Sigmoid colon (tissue), 6 donors: ENCODE measurements at regions not wholly inside any gene's neighbourhood (a gene's known extent, or its start where the extent isn't known, plus 50 kb on each side); places are given as distances from the start of the nearest gene placed in this dataset.

Experiments used
- DNase-seq: peaks from one replicate; pipeline ENCODE4 v3.0.0-alpha.2; 2019
- H3K27ac ChIP-seq, 4 donors: fragments of 200-600 bp; sonication (generic); one replicate each; pipeline ENCODE4 v1.5.1; 2016 to 2019; ENCODE audit warnings: mild to moderate bottlenecking in 1 of 4
- H3K27me3 ChIP-seq, 3 donors: fragments of 200-600 bp; sonication (generic); one replicate each; pipeline ENCODE4 v1.5.1; 2019; ENCODE audit warnings: mild to moderate bottlenecking in 1 of 3
- H3K36me3 ChIP-seq, 4 donors: fragments of 200-600 bp; sonication (generic); one replicate each; pipeline ENCODE4 v1.5.1; 2016 to 2019
- H3K4me1 ChIP-seq, 4 donors: fragments of 200-600 bp; sonication (generic); one replicate each; pipeline ENCODE4 v1.5.1; 2017 to 2019
- H3K4me3 ChIP-seq, 4 donors: fragments of 200-600 bp; sonication (generic); one replicate each; pipeline ENCODE4 v1.5.1; 2017 to 2019; ENCODE audit warnings: mild to moderate bottlenecking in 2 of 4, moderate library complexity in 1 of 4
- H3K9me3 ChIP-seq, 4 donors: fragments of 200-600 bp in 3 of 4; sonication (generic) in 3 of 4; one replicate each; pipeline versions ENCODE4 v1.5.1 to v1.6.1; 2013 to 2019
- CTCF ChIP-seq, 4 experiments: fragments of 450-650 bp in 3 of 4; fragments of 200-600 bp in 1 of 4; IDR thresholded peaks; one replicate each; pipeline ENCODE4 v1.5.1; 2016 to 2019; ENCODE audit warnings: antibody characterized with exemption in 4 of 4, mild to moderate bottlenecking in 3 of 4, moderate library complexity in 2 of 4
- EP300 ChIP-seq, 4 donors: sonication (generic); formaldehyde crosslinking; IDR thresholded peaks; one replicate each; pipeline ENCODE4 v1.6.1; 2017; ENCODE audit warnings: antibody characterized with exemption in 4 of 4
- POLR2A ChIP-seq, 2 donors: fragments of 450-650 bp; IDR thresholded peaks; one replicate each; pipeline ENCODE4 v1.6.1; 2016; ENCODE audit warnings: antibody characterized with exemption in 2 of 2, mild to moderate bottlenecking in 2 of 2, moderate library complexity in 2 of 2
- POLR2AphosphoS5 ChIP-seq, 4 donors: sonication (generic); formaldehyde crosslinking; IDR thresholded peaks; one replicate each; pipeline ENCODE4 v1.6.1; 2017; ENCODE audit warnings: antibody characterized with exemption in 4 of 4
- WGBS, 2 donors: extraction: QIAGEN DNeasy Blood & Tissue Kit; methylation state at CpG; one replicate each; pipeline ENCODE4 v1.1.7; 2013; 5-methylcytosine and 5-hydroxymethylcytosine counted together
- intact Hi-C: fragments of 100-400 bp; cut with DNase I; formaldehyde crosslinking; loops from one replicate; pipeline ENCODE4 v1.15.1; 2023
- donor health status: healthy with polysubstance abuse.
- donor health status: healthy.

GRCh38 chr16:52624891-52625290 lies 77.9 kb upstream of the TOX3 start:
- DNase-seq, result no peak
- H3K27ac ChIP-seq, result no peak overlapping the region
- no peak for TF ChIP-seq POLR2A (IDR thresholded peaks at IDR 0.05)
- no peak for TF ChIP-seq CTCF (IDR thresholded peaks at IDR 0.05)
- no peak for TF ChIP-seq POLR2AphosphoS5 (IDR thresholded peaks at IDR 0.05)
- no peak for TF ChIP-seq EP300 (IDR thresholded peaks at IDR 0.05)
- no peaks in the 10 kb centered on the region for H3K27me3 ChIP-seq
- intact Hi-C loops, result no loop called here
- no peak overlapping the region for H3K4me3 ChIP-seq
- no peaks in the 10 kb centered on the region for H3K9me3 ChIP-seq
- no peaks in the 10 kb centered on the region for H3K36me3 ChIP-seq
- 88 to 90% methylated on average over 2 of the region's 2 CpGs for WGBS, 2 donors
- H3K4me1 ChIP-seq, result peaks cover 0 to 12% (median 0%) of the 10 kb centered on the region in 4 donors

- WGBS, 2 donors, result 90 to 96% methylated on average over 5 of the region's 5 CpGs
Observed at GRCh38 chr16:52621651-52622050, 74.7 kb upstream of the TOX3 start.

GRCh38 chr16:52618753-52619497 lies 72.0 kb upstream of the TOX3 start:
- intact Hi-C loops, result no loop called here
- no peak for DNase-seq
- H3K27ac ChIP-seq, result no peak overlapping the region
- H3K36me3 ChIP-seq, result no peaks in the 10 kb centered on the region
- TF ChIP-seq CTCF (IDR thresholded peaks at IDR 0.05), result no peak
- no peak for TF ChIP-seq EP300 (IDR thresholded peaks at IDR 0.05)
- TF ChIP-seq POLR2A (IDR thresholded peaks at IDR 0.05), result no peak
- TF ChIP-seq POLR2AphosphoS5 (IDR thresholded peaks at IDR 0.05), result no peak
- H3K9me3 ChIP-seq, result no peaks in the 10 kb centered on the region
- 77% methylated on average over 3 of the region's 3 CpGs for WGBS, 2 donors
- no peaks in the 10 kb centered on the region for H3K27me3 ChIP-seq
- H3K4me3 ChIP-seq, result no peak overlapping the region
- no peaks in the 10 kb centered on the region for H3K4me1 ChIP-seq

More at GRCh38 chr16:52621651-52622050, 74.7 kb upstream of the TOX3 start:
- Histone ChIP-seq H3K4me3 (no peak overlapping the region), H3K27me3 (no peaks in the 10 kb centered on the region), H3K27ac (no peak overlapping the region), H3K9me3 (no peaks in the 10 kb centered on the region), H3K4me1 (no peaks in the 10 kb centered on the region), H3K36me3 (no peaks in the 10 kb centered on the region)
- TF ChIP-seq EP300 (IDR thresholded peaks at IDR 0.05) (no peak), POLR2AphosphoS5 (IDR thresholded peaks at IDR 0.05) (no peak), CTCF (IDR thresholded peaks at IDR 0.05) (no peak), POLR2A (IDR thresholded peaks at IDR 0.05) (no peak)
- intact Hi-C loops, result no loop called here
- DNase-seq, result no peak

GRCh38 chr16:52617591-52617990 lies 70.6 kb upstream of the TOX3 start:
- intact Hi-C loops, result no loop called here
- Histone ChIP-seq H3K9me3 (no peaks in the 10 kb centered on the region), H3K36me3 (no peaks in the 10 kb centered on the region), H3K27me3 (no peaks in the 10 kb centered on the region), H3K27ac (no peak overlapping the region), H3K4me3 (no peak overlapping the region), H3K4me1 (no peaks in the 10 kb centered on the region)
- WGBS, 2 donors, result 63 to 65% methylated on average over 3 of the region's 3 CpGs
- TF ChIP-seq CTCF (IDR thresholded peaks at IDR 0.05) (no peak), POLR2A (IDR thresholded peaks at IDR 0.05) (no peak), POLR2AphosphoS5 (IDR thresholded peaks at IDR 0.05) (no peak), EP300 (IDR thresholded peaks at IDR 0.05) (no peak)
- DNase-seq, result no peak

GRCh38 chr16:52613508-52613907 lies 66.6 kb upstream of the TOX3 start:
- no peak for DNase-seq
- Histone ChIP-seq H3K27ac (no peak overlapping the region), H3K27me3 (no peaks in the 10 kb centered on the region), H3K4me3 (no peak overlapping the region), H3K4me1 (no peaks in the 10 kb centered on the region), H3K36me3 (no peaks in the 10 kb centered on the region), H3K9me3 (no peaks in the 10 kb centered on the region)
- intact Hi-C loops, result no loop called here
- no peak for TF ChIP-seq POLR2A (IDR thresholded peaks at IDR 0.05)
- no peak for TF ChIP-seq CTCF (IDR thresholded peaks at IDR 0.05)
- no peak for TF ChIP-seq EP300 (IDR thresholded peaks at IDR 0.05)
- TF ChIP-seq POLR2AphosphoS5 (IDR thresholded peaks at IDR 0.05), result no peak
- 48 to 72% methylated on average over 2 of the region's 2 CpGs for WGBS, 2 donors
